IPS-NIHi7 (cell line): ENCODE measurements at regions not wholly inside any gene's neighbourhood (a gene's known extent, or its start where the extent isn't known, plus 50 kb on each side); places are given as distances from the start of the nearest gene placed in this dataset.
A peak's percentile ranks its signal among the peaks of the same experiment; 100 is the strongest.
"Not testable (repeated sequence)": the region's sequence is repeated elsewhere in the genome, so short reads cannot be mapped to it uniquely, and the experiment has no call there.

Experiments used
- DNase-seq: peaks from one replicate; pipeline ENCODE4 v3.0.0; 2012; ENCODE audit warnings: mixed read lengths; ENCODE audit errors: extremely low spot score

DNA sequence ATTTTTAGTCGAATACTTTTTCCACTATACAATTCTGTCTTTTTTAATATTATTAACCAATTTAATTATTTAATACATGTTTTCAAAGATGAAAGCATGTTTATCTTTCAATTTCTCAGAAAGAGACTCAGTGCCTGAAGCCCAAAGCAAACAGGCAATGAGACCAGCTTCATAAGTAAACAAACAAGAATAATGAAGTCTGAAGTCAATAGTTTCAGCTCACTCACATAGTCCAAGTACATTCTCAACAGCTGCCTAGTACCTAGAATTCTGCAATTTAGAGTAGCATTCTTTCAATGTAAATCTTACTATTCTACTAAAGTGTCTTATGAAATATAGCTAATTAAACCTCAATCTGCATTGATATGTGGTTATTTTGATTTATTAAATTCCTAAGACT, 626.5 kb upstream of the NRSN1 start:
- no peak for DNase-seq

GRCh38 chr6:23503173-23503572, 622.8 kb upstream of the NRSN1 start:
- no peak for DNase-seq

DNA sequence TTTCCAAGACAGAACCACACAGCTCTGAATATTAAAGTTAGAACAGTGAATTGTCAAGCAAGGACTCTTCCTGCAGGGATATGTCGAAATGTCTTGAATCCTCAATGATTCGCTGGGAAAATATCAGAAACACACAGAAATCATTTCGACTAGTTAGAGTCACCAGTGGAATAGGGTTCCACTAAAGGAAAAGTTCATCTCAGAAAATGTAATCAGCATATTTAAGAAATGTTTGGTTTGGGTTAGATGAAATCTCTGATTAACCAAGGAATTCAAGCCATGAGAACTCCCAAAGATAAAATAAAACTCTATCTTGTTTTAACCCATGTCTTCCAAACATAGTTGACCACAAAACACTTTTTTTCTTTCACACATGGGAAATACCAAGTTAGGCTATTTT, 621.0 kb upstream of the NRSN1 start:
- DNase-seq = no peak

DNA sequence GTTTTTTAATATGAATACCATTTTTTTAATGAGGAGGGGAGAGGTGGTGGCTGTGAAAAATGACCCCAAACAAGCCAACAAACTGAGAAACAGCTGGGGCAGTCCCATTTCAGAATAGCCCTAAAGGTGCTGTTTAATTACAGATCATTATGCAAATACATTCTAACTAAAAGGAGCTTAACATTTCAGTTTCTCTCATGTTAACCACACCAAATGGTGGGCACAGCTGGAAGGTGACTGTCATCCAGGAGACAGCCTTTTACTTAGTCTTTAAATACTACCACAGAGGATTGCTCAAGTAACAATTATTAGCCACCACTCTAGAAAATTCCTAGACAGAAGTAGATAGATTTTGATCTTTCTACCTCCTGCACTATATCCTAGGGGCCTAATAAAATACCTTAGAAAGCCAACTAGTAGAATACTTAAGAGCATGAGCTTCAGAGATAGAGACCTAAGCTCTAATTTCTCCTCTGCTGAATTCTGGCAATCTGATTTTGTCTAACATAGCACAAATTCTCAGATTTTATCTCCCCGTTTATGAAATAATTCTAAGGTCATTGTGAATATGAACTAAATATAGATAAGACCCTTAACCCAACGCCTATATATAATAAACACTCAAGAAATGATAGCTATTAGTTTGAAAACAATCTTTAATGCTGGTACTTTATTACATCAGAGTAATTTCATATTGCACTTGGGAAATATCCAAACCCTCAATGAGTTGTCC, 615.1 kb upstream of the NRSN1 start:
- DNase-seq = no peak

DNA sequence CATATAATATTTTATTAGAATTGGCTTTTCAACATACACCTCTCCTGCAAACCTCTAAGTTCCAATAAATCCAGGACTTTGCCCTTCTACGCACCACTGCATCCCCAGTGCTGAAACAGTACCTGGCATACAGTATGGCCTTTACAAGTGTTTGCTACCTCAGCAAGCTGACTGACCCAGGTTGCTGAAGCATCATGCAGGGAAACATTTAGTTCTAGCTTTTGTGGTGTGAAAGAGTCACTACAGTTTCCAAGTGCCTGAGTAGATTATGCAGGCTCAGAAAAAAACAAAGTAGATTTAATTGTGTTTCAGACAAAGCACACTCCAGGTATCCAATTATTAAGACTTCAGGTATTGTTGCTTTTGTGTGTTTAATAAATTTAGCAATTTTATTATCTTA, 614.2 kb upstream of the NRSN1 start:
- DNase-seq = no peak

DNA sequence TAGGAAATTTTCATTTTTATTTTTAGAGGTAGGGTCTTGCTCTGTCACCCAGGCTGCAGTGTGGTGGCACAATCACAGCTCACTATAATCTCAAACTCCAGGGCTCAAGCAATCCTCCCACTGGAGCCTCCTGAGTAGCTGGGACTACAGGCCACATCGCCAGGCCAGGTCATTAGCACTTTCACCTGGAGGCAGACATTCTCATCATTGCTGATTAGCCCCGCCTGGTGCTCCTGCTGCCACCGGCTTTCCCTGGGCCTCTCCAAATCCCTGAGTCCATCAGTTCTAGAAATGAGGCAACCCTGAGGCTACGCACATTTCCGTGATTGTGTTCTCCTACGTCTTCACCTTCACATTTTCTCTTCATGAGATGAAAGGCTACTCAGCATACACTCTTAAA, 607.7 kb upstream of the NRSN1 start:
- DNase-seq = no peak

DNA sequence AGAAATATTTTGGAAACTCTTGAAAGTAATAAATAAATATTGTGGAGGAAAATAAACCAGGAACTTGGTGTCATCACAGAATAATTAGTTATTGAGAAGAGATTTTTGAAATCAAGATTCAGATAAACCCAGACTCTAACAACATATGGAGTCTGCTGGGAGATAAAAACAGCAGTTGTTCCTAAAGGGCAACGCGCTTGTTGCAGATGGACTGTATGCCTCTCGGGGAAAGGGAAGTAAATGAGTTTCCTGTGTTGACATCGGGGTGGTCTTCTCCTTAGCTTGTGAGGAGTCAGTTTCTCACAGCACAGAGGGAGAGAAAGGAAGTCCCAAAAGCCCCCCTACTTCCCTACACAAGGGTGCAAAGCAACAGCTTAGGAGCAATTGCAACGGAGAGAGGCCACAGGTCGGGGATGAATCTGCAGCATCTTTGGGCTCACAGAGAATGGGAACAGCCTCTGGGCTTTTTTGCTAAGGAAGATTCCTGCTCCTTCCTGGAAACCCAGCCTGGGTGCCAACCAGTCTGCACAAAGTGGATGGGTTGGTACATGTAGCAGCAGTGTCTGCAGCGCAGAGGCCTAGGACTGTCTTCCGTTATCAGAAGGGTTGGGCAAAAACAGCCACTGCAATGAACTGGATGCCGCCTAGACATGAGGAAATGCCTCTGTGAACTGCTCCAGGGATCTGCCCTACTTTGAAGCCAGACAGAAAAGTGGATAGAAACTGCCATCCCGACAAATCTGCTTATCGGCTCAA, 603.0 kb upstream of the NRSN1 start:
- DNase-seq = no peak

DNA sequence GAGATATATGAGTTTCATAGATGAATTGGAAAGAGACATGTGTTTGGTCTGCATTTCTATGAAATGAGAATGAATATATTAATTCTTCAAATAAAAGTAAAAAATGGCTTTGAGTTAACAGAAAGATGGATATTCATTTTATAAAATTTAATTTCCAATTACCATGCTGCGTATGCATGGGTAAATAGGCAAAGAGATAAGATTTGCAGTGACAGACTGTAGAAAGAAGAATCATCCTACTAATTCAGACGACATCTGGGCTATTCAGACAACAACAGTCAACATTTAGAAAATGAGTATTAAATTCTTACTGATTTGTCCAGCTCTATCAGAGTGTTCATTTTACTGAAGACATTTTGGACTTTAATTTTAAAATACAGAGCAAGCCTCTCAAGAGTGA, 602.2 kb upstream of the NRSN1 start:
- DNase-seq = no peak

- DNase-seq = no peak
Observed at GRCh38 chr6:23524548-23524947, 601.5 kb upstream of the NRSN1 start.

DNA sequence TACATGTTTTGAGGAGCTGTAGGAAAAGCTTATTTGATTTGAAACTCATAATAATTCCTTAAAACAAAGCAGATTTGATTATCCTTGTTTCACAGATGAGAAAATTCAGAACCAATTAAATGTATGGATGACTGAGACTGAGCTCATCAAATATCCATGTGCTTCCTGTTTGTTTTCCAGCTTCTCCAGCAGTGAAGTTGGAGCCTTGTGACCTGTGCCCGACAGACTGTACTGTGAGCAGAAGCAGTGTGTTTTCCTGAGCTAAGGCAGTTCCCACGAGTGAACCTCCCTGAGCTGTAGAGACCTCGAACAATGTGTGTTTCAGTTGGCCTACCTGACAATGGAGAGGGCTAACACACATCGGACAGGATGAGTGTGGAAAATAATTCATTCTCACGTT, 599.5 kb upstream of the NRSN1 start:
- DNase-seq = no peak

DNA sequence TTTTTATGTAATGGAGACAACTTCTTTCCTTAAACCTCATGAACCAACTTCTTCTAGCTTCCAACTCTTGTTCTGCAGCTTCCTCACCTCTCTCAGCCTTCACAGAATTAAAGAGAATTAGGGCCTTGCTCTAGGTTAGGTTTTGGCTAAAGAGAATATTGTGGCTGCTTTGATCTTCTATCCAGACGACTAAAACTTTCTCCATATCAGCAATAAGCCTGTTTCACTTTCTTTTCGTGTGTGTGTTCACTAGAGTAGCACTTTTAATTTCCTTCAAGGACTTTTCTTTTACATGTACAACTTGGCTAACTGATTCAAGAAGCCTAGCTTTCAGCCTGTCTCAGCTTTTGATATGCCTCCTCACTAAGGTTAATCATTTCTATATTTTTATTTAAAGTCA, 596.1 kb upstream of the NRSN1 start:
- DNase-seq = no peak

- DNase-seq = no peak
Observed at GRCh38 chr6:23531666-23532065, 594.3 kb upstream of the NRSN1 start.

DNA sequence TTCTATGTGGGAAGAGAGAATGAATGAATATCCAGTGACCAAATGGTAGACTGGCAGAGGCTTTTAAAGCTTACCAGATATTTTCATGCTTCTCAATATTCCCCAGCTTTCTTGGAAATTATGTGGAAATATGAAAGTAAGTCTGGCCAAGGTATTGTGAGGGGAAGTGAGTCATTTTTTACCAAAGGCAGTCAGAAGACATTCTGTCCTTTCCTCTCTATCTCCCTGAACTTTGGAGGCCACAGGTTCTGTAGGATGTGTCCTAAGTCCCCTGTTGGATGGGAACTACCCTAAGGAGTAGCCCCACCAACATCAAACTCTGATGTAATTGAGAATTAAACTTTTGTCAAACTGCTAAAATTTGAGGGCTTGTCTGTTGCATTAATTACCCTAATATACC, 593.8 kb upstream of the NRSN1 start:
- DNase-seq = no peak

DNA sequence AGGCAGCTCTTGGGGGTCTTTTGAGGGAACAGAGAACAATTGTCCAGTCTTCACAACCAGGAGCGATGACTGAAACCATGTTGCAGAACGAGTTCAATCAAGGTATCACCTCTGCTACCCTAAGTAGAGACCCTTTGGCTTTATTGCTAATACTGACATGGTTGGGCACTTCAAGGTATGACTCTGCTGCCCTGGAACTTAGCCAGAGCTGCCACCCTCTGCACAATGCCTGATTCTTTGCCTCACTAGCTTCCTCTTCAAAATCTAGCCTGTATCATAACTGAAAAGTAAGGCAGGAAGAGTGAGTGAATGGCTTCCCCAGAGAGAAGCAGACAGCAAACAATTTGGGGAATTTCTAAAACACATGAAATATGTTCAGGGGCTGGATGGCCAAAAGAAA, 592.7 kb upstream of the NRSN1 start:
- DNase-seq = no peak

DNA sequence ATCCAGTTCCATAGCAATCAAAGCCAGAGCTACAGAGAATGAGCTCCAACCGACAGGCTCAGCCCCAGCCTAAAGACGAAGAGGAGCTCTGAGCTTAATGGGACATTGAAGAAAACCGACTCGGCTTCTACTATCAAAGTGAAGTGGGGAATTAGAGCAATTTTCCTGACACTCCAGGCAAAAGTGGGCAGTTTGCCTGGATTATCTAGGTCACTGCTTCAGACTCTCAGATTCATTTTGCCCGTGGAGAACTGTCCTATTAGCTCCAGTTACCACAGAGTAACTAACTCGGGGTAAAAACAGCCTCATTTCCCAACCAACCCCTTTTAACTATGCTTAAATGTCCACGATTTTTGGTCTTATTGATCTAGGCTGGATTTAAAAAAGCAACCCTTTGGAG, 592.1 kb upstream of the NRSN1 start:
- DNase-seq = no peak

DNA sequence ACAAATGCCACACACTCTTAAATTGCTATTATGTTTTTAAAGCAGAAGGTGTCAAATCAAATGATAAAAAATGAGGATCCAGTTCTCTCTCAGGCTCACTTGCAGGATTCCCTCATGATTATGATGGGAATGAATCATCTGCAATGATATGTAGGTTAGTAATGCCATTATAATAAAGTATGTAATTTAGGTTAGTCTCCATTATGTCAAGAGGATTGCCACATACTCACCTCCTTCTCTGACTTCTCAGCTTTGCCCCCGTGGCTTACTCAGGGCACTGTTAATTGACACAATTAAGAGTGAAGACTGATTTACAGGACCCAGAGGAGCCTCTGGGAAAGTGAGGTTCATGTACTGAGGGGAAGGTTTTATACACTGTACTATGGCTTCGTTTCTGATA, 591.7 kb upstream of the NRSN1 start:
- DNase-seq = no peak

DNA sequence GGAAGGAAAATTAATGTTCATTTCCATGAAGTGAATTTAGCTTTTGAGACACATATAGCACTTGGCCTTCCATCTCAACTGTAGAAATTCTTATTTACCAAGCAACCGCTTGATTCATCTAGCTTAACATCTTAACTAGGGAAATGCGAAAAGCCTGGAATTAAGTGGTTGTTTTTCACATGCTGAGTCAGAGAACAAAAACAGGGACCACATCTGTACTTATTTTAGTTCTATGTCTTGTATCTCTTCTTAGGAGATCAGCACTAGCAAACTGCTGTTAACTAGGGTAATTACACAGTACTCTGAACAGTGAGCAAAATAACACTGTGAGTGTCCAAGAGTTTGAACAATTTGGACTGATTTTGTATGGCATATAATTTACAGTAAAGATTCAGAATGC, 590.9 kb upstream of the NRSN1 start:
- DNase-seq = no peak

GRCh38 chr6:23537828-23538227, 588.2 kb upstream of the NRSN1 start:
- no peak for DNase-seq

GRCh38 chr6:23547851-23548250, 578.2 kb upstream of the NRSN1 start:
- DNase-seq = peak; percentile 51

DNA sequence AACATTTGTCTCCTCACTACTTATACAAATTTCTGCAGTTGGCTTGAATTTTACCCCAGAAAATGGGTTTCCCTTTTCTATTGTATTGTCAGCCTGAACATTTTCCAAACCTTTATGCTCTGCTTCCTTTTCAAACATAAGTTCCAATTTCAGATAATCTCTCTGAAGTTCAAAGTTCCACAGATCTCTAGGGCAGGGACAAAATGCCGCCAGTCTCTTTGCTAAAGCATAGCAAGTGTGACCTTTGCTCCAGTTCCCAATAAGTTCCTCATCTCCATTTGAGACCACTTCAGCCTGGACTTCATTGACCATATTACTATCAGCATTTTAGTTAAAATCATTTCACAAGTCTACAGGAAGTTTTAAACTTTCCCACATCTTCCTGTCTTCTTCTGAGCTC, 571.1 kb upstream of the NRSN1 start:
- DNase-seq = not testable (repeated sequence)

- no peak for DNase-seq
Observed at GRCh38 chr6:23559587-23560343, 566.2 kb upstream of the NRSN1 start.

DNA sequence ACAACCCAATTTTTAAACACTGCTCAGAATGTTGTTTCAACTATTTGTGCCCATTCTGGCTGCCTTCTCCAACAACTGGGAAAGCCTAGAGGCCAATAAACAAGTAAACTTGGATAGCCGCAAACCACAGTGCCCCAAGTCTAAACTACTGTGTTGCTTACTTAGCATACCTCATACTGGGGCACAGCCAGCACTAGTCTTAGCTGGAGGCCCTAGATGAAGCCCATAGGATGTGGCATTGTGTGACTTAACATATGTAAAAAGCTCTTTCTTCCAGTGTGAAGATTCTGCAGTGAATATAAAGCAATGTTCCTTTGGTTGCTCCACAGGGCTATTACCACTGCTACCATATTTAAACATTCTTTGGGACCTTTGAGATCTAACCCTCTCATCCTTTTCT, 564.3 kb upstream of the NRSN1 start:
- no peak for DNase-seq

DNA sequence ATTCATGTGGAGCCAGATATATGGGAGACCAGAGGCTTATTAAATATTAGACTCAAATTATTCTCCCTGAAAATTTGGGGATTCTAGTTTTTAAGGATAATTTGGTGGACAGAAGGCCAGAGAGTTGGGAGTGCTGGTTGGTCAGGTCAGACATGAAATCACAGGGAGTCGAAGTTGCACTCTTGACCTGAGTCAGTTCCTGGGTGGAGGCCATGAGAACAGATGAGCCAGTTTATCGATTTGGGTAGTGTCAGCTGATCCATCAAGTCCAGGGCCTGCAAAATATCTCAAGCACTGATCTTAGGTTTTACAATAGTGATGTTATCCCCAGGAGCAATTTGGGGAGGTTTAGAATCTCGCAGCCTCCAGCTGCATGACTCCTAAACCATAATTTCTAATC, 563.5 kb upstream of the NRSN1 start:
- no peak for DNase-seq
